GM10266 (cell line): ENCODE measurements at regions not wholly inside any gene's neighbourhood (a gene's known extent, or its start where the extent isn't known, plus 50 kb on each side); places are given as distances from the start of the nearest gene placed in this dataset.

ENCODE experiments used
- DNase-seq: peaks from one replicate; pipeline ENCODE4 v3.0.0; 2012; ENCODE audit errors: extremely low spot score
- TF ChIP-seq, protein P1 (sequence below): IDR thresholded peaks from 2 replicates; pipeline ENCODE4 v1.5.1; 2012; ENCODE audit warnings: mild to moderate bottlenecking, low read depth; ENCODE audit not compliant: control insufficient read depth, insufficient read depth; ENCODE audit errors: missing control alignments

DNA sequence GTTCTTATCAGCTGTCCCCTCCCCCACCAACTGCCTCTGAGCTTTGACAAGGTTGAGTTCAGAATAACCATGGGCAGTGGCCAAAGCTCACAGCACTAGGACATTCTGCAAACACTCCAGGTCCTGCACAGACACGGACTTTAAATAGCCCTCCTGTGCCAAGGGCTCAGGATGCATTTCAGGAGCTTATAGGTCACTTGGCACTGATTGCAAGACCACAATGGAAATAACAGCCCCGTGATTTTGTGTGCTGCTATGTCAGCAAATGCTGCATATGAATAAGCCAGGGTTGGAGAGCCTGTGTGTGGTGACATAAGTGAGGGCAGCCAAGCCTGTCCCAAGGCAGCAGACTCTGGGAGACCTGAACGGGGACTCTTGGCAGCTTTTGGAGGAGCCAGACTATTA lies 150.7 kb downstream of the DMRT2 start:
- DNase-seq: no peak
- TF ChIP-seq, protein P1, sequence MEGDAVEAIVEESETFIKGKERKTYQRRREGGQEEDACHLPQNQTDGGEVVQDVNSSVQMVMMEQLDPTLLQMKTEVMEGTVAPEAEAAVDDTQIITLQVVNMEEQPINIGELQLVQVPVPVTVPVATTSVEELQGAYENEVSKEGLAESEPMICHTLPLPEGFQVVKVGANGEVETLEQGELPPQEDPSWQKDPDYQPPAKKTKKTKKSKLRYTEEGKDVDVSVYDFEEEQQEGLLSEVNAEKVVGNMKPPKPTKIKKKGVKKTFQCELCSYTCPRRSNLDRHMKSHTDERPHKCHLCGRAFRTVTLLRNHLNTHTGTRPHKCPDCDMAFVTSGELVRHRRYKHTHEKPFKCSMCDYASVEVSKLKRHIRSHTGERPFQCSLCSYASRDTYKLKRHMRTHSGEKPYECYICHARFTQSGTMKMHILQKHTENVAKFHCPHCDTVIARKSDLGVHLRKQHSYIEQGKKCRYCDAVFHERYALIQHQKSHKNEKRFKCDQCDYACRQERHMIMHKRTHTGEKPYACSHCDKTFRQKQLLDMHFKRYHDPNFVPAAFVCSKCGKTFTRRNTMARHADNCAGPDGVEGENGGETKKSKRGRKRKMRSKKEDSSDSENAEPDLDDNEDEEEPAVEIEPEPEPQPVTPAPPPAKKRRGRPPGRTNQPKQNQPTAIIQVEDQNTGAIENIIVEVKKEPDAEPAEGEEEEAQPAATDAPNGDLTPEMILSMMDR: no peak

GRCh38 chr9:1201262-1201661 lies 151.1 kb downstream of the DMRT2 start:
- TF ChIP-seq, protein P1: no peak

DNA sequence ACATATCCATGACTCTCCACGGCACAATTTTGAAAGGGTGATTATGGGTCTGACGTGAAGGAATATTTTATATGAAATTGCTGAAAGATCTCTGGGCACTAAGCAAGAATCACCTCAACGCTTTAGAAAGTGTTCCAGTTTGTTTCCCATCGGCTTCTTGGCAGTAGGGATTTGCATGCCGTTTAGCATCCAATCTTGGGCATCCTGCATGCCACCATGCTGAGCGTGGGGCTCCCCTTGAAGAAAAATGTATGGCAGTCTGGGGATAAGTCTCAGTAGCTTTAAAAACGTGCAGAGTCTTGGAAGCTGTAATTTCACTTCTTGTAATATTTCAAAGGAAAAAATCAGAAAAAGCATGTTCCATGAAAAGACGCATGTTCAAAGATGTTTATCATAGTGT lies 151.7 kb downstream of the DMRT2 start:
- no peak for DNase-seq
- TF ChIP-seq, protein P1: no peak

More at GRCh38 chr9:1201262-1201661, 151.1 kb downstream of the DMRT2 start:
- DNase-seq: no peak

DNA sequence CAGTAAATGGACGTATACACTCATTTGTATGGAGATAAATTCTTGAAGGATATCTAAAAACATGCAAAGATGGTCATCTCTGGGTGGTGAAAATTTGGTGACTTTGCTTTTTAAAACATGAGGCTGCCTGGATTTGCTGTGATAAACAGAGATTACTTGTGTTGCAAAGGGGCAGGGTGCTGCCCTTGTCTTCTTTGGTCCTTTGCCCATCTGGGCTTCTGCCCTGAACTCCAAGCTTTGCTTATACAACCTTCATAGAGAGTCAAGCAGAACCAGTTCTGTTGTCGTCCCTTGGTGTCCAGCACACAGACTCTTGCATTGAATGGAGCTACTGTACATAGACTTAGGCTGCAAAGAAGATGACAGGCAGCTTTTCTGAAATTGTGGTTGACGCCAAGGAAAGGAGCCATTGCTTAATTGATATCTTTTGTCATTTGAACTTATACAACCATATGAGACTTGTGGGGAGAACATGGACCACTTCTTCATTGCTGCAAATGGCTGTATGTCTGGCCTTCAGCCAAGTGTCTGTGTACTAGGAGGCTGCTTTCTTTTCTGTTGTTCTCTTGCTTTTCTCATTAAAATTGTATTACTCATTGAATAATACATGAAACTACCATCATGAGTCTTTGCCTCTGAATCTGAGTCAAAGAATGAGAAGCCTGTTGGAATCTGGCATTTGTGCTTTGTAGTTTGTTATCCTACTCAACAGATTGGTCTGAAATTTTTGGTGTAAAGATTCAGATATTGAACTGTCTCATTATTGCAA lies 152.5 kb downstream of the DMRT2 start:
- TF ChIP-seq, protein P1: no peak
- DNase-seq: no peak

GRCh38 chr9:1207686-1208085 lies 157.5 kb downstream of the DMRT2 start:
- TF ChIP-seq, protein P1: no peak
- no peak for DNase-seq

DNA sequence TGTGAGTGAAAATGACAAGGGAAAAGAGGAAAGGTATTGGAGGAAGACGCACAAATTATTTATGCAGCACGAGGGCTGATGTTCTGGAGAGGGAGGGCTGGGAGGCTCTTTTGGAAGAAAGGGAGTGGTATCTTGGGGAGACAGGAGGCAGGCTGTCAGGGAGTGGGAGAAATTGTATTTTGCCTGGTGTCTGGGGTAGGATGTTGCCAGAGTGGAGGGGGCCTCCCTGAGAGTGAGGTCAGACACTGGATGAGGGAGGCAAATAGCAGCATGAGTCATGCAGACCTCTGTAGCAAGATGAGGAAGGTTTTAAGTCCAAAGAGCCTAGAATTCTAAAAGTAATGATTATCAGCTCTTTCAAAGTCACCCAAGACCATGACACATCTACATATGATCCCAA lies 158.0 kb downstream of the DMRT2 start:
- TF ChIP-seq, protein P1: no peak
- DNase-seq: no peak

DNA sequence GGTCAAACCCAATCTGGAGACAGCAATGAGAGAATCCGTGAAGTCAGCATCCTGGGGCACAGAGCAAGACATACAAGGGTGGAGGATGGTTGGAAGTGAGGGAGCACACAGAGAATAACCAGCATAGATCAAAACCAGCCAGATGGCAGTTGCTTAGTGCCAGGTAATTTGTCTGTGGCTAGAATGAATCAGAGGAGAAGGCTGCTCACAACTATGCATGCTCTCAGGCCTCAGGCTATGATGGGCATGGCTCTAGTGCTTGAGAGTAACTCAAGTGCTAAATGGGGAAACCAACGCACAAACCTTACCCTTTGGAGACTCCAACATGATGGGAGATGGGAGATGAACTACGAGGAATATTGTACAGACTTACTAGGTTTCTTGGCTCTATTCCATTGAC lies 160.8 kb downstream of the DMRT2 start:
- no peak for DNase-seq
- TF ChIP-seq, protein P1: no peak
